Fibroblast of skin of left biceps (primary cell): ENCODE measurements at regions not wholly inside any gene's neighbourhood (a gene's known extent, or its start where the extent isn't known, plus 50 kb on each side); places are given as distances from the start of the nearest gene placed in this dataset.
"Not testable (repeated sequence)": the region's sequence is repeated elsewhere in the genome, so short reads cannot be mapped to it uniquely, and the experiment has no call there.

ENCODE experiments used
- DNase-seq, 2 experiments: peaks; one replicate each; pipeline ENCODE4 v3.0.0-alpha.2; 2013; ENCODE audit warnings: low read depth in 2 of 2

DNA sequence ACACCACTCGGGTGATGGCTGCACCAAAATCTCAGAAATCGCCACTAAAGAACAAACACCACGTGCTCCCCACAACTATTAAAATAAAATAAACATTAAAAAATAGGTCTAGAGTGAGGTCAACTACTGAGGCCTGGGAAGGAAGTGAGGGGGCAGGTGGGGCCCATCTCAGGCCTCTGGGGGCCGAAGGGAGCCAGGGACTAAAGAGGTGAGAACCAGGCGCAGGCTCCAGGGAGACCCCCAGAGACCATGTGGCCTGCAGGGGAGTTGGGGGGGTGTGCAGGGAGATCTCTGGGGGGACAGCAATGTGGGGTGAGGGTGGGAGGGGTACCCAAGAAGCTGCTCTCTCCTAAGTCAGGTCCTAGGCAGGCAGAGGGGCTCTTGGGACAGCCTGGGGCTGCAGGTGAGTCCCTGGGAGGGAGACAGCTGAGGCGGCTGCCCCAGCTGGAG lies 111.3 kb upstream of the SMURF2 start:
- no peak for DNase-seq

- DNase-seq: no peak
Observed at GRCh38 chr17:64772845-64773299, 110.8 kb upstream of the SMURF2 start.

DNA sequence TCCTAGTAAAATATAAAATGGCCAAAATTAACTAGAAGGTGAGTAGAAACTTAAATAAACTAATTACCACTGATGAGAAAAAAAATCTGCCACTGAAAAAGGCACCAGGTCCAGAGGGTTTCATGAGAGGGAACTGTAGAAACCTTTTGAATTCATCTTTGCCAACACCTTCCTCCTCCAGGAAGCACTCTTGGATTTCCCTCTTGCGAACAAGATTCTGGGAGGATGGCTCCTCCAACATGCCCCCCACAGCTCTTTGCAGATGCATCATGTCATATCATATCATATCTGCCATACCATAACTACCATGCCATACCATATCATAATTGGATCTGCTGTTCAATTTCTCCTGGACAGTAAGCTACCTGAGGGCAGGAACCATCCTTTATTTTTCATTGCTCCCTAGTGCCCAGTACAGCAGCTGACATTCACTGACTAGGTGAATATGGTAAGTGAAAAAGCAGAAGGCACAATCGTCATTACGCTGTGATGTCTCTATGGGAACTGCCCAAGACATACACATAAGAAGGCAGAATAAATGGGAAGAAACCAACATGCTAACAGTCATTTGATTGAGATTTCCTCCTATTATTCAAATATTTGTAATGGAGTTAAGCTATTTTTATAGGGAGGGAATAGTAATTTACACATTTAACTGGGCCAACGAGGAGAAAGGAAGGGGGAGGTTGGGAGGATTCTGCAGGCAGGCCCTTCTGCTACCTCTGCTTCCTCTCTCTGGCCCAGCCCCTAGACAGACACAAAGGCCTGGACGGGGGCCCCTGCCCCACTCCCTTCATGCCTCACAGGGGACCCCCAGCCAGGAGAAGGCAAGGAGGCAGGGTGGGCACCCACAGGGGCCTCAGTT lies 110.1 kb upstream of the SMURF2 start:
- DNase-seq: no peak

GRCh38 chr17:64769712-64770111 lies 107.6 kb upstream of the SMURF2 start:
- no peak for DNase-seq

- DNase-seq: no peak
Observed at GRCh38 chr17:64767269-64767997, 105.3 kb upstream of the SMURF2 start.

GRCh38 chr17:64765191-64765889 lies 103.2 kb upstream of the SMURF2 start:
- no peak for DNase-seq

DNA sequence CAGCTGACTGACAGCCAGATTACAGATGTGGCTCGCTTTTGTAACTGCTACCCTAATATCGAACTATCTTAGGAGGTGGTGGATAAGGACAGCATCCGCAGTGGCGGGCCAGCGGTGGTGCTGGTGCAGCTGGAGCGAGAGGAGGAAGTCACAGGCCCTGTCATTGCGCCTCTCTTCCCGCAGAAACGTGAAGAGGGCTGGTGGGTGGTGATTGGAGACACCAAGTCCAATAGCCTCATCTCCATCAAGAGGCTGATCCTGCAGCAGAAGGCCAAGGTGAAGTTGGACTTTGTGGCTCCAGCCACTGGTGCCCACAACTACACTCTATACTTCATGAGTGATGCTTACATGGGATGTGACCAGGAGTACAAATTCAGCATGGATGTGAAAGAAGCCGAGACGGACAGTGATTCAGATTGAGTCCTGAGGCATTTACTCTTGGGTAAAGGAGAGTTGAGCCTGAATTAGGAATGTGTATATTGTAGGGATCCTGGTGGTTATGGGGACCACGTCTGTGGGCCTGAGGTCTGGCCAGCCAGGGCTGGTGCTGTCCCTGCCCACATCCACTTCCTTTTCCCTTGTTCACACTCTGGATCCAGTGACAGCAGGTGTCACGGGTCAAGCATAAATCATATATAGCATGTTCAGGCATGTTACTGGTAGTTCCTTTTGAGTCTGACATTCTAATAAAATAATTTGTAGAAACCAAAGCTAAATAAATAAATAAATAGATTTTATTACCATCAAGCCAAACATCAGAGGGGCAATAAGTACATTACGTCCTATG lies 89.0 kb upstream of the SMURF2 start:
- DNase-seq: no peak

- no peak for DNase-seq
Observed at GRCh38 chr17:64750478-64750877, 88.4 kb upstream of the SMURF2 start.

- no peak for DNase-seq
Observed at GRCh38 chr17:64749306-64749705, 87.2 kb upstream of the SMURF2 start.

- DNase-seq: peak in 1 of 2 experiments; percentile 24
Observed at GRCh38 chr17:64747938-64748540, 85.9 kb upstream of the SMURF2 start.

- DNase-seq: no peak
Observed at GRCh38 chr17:64742326-64742725, 80.2 kb upstream of the SMURF2 start.

- DNase-seq: peak; percentile 83 to 84
Observed at GRCh38 chr17:64741916-64742315, 79.8 kb upstream of the SMURF2 start.

DNA sequence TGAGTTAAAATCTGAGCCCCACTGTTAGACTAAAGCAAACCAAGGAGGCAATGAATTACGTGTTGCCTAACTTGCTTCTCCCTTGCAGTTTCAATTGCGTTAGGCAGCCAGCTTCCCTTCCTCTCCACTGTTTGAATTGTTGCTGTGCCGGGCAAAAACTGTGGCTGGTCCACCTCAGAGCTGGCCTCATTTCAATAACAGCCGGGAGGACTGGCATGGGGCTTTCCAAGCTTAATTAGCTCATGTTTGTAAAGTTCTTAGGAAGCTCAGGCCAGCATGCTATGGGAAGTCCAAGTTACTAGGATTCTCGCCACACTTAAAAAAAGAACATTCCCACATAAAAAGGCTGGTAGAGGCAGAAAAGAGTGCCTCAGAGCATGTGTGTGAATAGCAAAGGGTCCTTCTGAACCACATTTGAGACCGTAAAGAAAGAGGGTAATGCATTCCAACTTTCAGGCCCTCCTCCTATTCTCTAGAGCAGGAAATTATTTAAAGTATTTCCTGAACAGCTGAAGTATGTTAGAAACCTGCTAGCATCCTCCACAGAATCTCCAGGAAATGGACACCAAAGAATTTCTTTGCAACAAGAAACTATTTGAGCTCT lies 79.0 kb upstream of the SMURF2 start:
- DNase-seq: no peak

DNA sequence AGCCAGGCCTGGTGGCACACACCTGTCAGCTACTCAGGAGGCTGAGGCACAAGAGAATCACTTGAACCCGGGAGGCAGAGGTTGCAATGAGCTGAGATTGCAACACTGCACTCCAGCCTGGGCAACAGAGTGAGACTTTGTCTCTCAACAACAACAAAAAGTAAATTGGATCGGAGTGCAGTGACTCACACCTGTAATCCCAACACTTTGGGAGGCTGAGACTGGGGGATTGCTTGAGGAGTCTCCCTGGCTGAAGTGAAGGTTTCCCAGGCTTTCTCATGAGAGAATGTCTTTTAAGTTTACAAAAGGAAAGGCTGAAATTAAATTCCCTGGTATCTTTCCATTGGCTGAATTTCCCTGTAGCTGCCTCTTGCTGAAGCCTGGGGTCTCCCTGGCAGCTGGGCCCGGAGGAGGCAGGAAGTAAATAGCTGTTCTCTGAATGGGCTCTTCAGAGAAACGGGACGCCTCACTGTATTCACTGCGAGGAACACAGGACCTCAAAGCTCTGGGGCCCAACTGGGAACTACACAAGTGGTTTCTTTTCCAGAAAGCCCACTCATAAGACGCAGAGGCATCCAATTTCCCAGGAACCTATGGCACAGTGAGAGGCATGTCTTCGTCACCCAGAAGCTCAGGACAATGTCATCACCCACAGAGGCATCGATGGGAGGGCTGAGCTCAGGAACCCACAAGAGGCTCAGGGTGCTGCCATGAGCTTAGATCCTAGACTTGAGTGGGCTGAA lies 77.4 kb upstream of the SMURF2 start:
- DNase-seq: no peak

- no peak for DNase-seq
Observed at GRCh38 chr17:64736804-64737492, 74.8 kb upstream of the SMURF2 start.

- DNase-seq: no peak
Observed at GRCh38 chr17:64732336-64733006, 70.4 kb upstream of the SMURF2 start.

DNA sequence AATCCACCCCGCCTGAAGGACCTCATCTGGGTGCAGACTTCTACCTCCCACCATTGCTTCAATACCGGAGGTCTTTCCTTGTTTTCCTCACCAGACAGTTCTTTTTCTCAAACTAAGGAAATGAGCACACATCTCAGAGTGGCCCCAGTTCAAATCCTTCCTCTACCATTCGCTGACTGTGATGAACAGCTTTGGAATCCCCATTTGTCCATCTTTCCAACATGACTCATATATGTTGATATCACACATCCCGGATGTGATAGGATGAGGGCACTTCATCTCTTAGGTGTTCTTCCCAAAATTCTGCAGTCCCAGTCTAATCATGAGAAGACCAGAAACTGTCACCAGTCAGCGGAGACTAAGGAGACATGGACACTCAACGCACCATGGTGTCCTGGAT lies 67.9 kb upstream of the SMURF2 start:
- not testable (repeated sequence) for DNase-seq

DNA sequence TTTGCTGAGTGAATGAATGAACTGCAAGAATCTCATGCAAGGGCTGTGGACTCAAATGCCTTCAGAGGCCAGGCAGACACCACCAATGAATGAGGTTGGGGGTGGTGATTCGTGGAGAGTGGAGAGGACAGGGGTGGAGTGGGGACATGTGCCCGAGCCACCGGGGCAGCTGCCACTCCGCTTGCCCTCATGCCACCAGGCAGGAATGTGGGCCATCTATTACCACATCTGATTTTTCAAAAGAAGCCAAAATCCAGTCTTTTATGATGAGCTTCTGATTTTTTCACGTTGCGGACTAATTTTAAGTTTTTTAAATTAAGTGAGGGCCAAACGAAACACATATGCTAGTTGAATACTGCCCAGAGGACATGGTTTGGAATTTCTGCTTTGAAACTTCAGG lies 67.1 kb upstream of the SMURF2 start:
- DNase-seq: no peak
